ENCODE measurements at regions not wholly inside any gene's neighbourhood (a gene's known extent, or its start where the extent isn't known, plus 50 kb on each side); places are given as distances from the start of the nearest gene placed in this dataset.

DNA sequence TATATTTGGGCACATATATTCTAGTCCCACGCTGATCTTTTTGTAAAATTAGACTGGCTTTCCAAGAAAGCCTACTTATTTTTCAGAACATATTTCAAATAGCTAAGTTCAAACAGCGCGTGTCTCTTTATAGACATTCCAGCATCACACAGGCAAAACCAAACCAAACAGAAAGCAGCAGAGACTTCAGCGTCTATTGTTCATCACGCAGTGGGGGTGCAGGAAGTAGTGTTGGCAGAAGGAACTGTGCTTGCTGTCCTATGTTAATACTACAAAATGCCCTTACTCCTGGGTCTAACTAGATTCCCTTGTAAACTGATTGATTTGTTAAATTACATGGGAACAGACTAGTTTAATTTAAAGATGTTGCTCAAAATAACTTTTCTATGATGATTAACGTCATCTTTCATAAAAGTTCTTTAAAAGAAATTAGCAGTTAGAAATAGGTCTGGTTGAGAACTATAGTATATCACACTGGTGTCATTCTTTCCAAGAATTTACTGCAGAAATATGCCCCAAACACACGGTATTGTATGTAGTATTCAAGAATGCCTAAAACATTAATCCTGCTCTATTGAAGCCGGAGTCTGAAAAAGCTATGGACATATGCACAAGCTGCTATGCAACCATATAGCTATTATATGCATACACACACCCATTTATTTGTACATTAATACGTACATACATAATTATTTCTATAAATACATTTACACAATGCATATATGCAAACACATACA lies 436.3 kb downstream of the CBLN2 start:
- Histone ChIP-seq H3K4me1 (no peaks in the 10 kb centered on the region), H3K36me3 (no peaks in the 10 kb centered on the region), H3K27me3 (no peaks in the 10 kb centered on the region), H3K9me3 (no peaks in the 10 kb centered on the region), H3K27ac (no peak overlapping the region), H3K4me3 (no peak overlapping the region)
- WGBS, 2 donors, result 30 to 39% methylated on average over 9 of the region's 9 CpGs
- no peak for DNase-seq
- intact Hi-C loops (cut with DNase I), result no loop called here
- TF ChIP-seq POLR2AphosphoS5 (IDR thresholded peaks at IDR 0.05), result no peak
- TF ChIP-seq POLR2A (IDR thresholded peaks at IDR 0.05), result no peak
- TF ChIP-seq, protein P1, sequence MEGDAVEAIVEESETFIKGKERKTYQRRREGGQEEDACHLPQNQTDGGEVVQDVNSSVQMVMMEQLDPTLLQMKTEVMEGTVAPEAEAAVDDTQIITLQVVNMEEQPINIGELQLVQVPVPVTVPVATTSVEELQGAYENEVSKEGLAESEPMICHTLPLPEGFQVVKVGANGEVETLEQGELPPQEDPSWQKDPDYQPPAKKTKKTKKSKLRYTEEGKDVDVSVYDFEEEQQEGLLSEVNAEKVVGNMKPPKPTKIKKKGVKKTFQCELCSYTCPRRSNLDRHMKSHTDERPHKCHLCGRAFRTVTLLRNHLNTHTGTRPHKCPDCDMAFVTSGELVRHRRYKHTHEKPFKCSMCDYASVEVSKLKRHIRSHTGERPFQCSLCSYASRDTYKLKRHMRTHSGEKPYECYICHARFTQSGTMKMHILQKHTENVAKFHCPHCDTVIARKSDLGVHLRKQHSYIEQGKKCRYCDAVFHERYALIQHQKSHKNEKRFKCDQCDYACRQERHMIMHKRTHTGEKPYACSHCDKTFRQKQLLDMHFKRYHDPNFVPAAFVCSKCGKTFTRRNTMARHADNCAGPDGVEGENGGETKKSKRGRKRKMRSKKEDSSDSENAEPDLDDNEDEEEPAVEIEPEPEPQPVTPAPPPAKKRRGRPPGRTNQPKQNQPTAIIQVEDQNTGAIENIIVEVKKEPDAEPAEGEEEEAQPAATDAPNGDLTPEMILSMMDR (IDR thresholded peaks at IDR 0.05), result no peak
- TF ChIP-seq EP300 (IDR thresholded peaks at IDR 0.05), result no peak

- no peaks in the 10 kb centered on the region for H3K4me1 ChIP-seq
- intact Hi-C loops (cut with DNase I), result no loop called here
- no peaks in the 10 kb centered on the region for H3K36me3 ChIP-seq
- H3K4me3 ChIP-seq, result no peak overlapping the region
- H3K27ac ChIP-seq, result no peak overlapping the region
- DNase-seq, result no peak
- no peaks in the 10 kb centered on the region for H3K9me3 ChIP-seq
- WGBS, 2 donors, result 51 to 80% methylated on average over 4 of the region's 4 CpGs
- no peak for TF ChIP-seq POLR2A (IDR thresholded peaks at IDR 0.05)
- TF ChIP-seq, protein P1 (IDR thresholded peaks at IDR 0.05), result no peak
- TF ChIP-seq EP300 (IDR thresholded peaks at IDR 0.05), result no peak
- no peaks in the 10 kb centered on the region for H3K27me3 ChIP-seq
Observed at GRCh38 chr18:72104851-72105250, 439.3 kb downstream of the CBLN2 start.

DNA sequence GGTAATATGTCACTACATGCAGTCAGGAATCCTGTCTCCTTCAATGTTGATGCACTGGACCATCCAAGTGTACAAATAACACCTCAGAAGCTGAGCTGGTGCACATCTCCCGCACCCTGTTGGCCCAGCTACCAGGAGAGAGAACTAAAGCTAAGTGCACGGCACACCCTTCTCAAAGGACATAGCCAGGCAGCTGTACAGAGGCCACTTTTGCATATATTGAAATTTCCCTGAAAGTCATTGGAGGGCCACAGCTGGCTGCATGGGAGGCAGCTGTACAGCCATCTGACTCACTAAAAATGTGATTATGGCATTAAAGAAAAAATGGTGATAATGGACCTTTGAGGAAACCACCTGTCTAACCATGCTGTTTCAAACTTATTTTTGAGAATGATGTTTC lies 441.7 kb downstream of the CBLN2 start:
- H3K4me1 ChIP-seq, result no peaks in the 10 kb centered on the region
- no peaks in the 10 kb centered on the region for H3K27me3 ChIP-seq
- DNase-seq, result no peak
- 40 to 47% methylated on average over 2 of the region's 2 CpGs for WGBS, 2 donors
- no peak overlapping the region for H3K27ac ChIP-seq
- TF ChIP-seq EP300 (IDR thresholded peaks at IDR 0.05) (no peak), POLR2A (IDR thresholded peaks at IDR 0.05) (no peak), POLR2AphosphoS5 (IDR thresholded peaks at IDR 0.05) (no peak)
- TF ChIP-seq, protein P1 (IDR thresholded peaks at IDR 0.05), result no peak
- H3K4me3 ChIP-seq, result no peak overlapping the region
- no peaks in the 10 kb centered on the region for H3K9me3 ChIP-seq
- H3K36me3 ChIP-seq, result no peaks in the 10 kb centered on the region
- intact Hi-C loops (cut with DNase I), result no loop called here

DNA sequence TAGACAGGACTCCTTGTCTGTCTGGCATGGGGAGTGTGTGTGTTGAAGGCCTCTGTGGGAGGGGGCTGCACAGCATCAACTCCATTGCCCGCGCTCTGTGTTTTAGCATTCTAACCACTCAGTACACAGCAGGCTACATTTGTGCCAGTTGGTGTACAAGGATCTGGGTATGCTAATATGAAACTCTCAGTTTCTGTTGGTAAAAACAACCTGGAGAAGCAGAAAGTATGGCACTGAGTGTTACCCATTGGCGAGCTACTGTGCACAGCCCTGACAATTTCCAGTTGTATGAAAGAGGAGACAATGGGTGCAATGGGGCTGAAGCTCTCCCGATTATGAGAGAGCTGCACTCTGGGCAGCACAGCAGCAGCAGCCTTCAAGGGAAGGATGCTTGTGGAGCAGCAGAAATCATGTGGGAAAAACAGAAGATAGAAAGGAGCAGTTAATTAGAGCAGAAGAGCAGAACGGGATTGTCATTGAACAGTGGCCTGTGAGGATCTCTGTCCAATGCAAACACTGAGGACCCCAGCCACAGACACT lies 443.6 kb downstream of the CBLN2 start:
- TF ChIP-seq, protein P1 (IDR thresholded peaks at IDR 0.05), result no peak
- TF ChIP-seq EP300 (IDR thresholded peaks at IDR 0.05) (no peak), POLR2A (IDR thresholded peaks at IDR 0.05) (no peak)
- H3K27ac ChIP-seq, result no peak overlapping the region
- no peak overlapping the region for H3K4me3 ChIP-seq
- 76 to 85% methylated on average over 5 of the region's 5 CpGs for WGBS, 2 donors
- intact Hi-C loops (cut with DNase I), result no loop called here
- H3K4me1 ChIP-seq, result no peaks in the 10 kb centered on the region
- no peaks in the 10 kb centered on the region for H3K27me3 ChIP-seq
- no peaks in the 10 kb centered on the region for H3K36me3 ChIP-seq
- no peaks in the 10 kb centered on the region for H3K9me3 ChIP-seq
- DNase-seq, result no peak

DNA sequence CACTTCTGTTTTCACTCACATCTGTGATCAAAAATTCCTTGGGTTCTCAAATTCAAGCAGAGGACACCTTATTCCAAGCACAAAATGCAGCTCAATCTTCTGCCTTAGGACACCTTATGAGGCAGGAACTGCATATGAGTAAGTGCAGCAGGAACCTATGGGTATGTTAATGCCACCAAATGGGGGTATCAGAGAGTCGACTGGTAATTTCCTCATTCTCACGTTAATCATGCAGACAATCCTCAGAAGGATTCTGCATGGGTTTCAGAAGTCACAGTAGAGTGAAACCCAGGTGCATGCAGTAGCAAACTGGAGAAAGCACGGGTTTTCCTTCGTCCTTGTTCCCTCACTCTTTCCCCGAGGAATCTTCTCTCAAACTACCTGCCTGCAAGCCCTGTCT lies 452.8 kb downstream of the CBLN2 start:
- WGBS, 2 donors, result 38 to 51% methylated on average over 5 of the region's 5 CpGs
- DNase-seq, result no peak
- Histone ChIP-seq H3K27me3 (no peaks in the 10 kb centered on the region), H3K9me3 (no peaks in the 10 kb centered on the region), H3K27ac (no peak overlapping the region), H3K36me3 (no peaks in the 10 kb centered on the region), H3K4me3 (no peak overlapping the region), H3K4me1 (no peaks in the 10 kb centered on the region)
- TF ChIP-seq EP300 (IDR thresholded peaks at IDR 0.05) (no peak), POLR2A (IDR thresholded peaks at IDR 0.05) (no peak), POLR2AphosphoS5 (IDR thresholded peaks at IDR 0.05) (no peak)
- TF ChIP-seq, protein P1 (IDR thresholded peaks at IDR 0.05), result no peak
- intact Hi-C loops (cut with DNase I), result no loop called here
